ENCODE measurements at regions not wholly inside any gene's neighbourhood (a gene's known extent, or its start where the extent isn't known, plus 50 kb on each side); places are given as distances from the start of the nearest gene placed in this dataset.

GRCh38 chr12:14186193-14186502, 179.3 kb upstream of the ATF7IP start:
- TF ChIP-seq CTCF (optimal IDR thresholded peaks at IDR 0.05 in 1 of 3, IDR thresholded peaks at IDR 0.05 in 1 of 3, conservative IDR thresholded peaks at IDR 0.05 in 1 of 3; ENCODE audit: extremely low read depth in 1 of 3, insufficient read depth in 2 of 3, low read length in 3 of 3) (no peak), EZH2 (IDR thresholded peaks at IDR 0.05; ENCODE audit: low read length) (no peak)
